Smooth muscle cell (in vitro differentiated cells): ENCODE measurements at regions not wholly inside any gene's neighbourhood (a gene's known extent, or its start where the extent isn't known, plus 50 kb on each side); places are given as distances from the start of the nearest gene placed in this dataset.
"Not testable (repeated sequence)": the region's sequence is repeated elsewhere in the genome, so short reads cannot be mapped to it uniquely, and the experiment has no call there.

ENCODE experiments used
- DNase-seq: peaks from one replicate; lab custom pipeline; 2025; ENCODE audit not compliant: unreplicated experiment; lab: John Stamatoyannopoulos, UW
- H2AFZ ChIP-seq: fragments of 200-600 bp; sonication (generic); 2 replicates; pipeline ENCODE4 v1.6.0; 2016; ENCODE audit warnings: antibody characterized with exemption, low read depth, mild to moderate bottlenecking
- H3F3A ChIP-seq: fragments of 200-600 bp; sonication (generic); 2 replicates; pipeline ENCODE4 v1.6.0; 2017; ENCODE audit warnings: antibody characterized with exemption, low read depth
- H3K27ac ChIP-seq: fragments of 200-600 bp; sonication (generic); 2 replicates; pipeline ENCODE4 v1.5.1; 2016; ENCODE audit warnings: low read depth, mild to moderate bottlenecking
- H3K27me3 ChIP-seq: fragments of 200-600 bp; sonication (generic); 2 replicates; pipeline ENCODE4 v1.6.1; 2016; ENCODE audit warnings: low read depth, mild to moderate bottlenecking
- H3K36me3 ChIP-seq: fragments of 200-600 bp; sonication (generic); 2 replicates; pipeline ENCODE4 v1.5.1; 2016; ENCODE audit warnings: low read depth
- H3K4me1 ChIP-seq: fragments of 200-600 bp; sonication (generic); 2 replicates; pipeline ENCODE4 v1.5.1; 2016; ENCODE audit warnings: low read depth
- H3K4me2 ChIP-seq: fragments of 200-600 bp; sonication (generic); 2 replicates; pipeline ENCODE4 v1.6.0; 2016; ENCODE audit warnings: mild to moderate bottlenecking
- H3K4me3 ChIP-seq: fragments of 200-600 bp; sonication (generic); 2 replicates; pipeline ENCODE4 v1.5.1; 2016; ENCODE audit warnings: mild to moderate bottlenecking
- H3K79me2 ChIP-seq: fragments of 200-600 bp; sonication (generic); 2 replicates; pipeline ENCODE4 v1.6.0; 2016; ENCODE audit warnings: low read depth, mild to moderate bottlenecking
- H3K9ac ChIP-seq: fragments of 200-600 bp; sonication (generic); 2 replicates; pipeline ENCODE4 v1.6.0; 2016; ENCODE audit warnings: low read depth
- H3K9me3 ChIP-seq: fragments of 200-600 bp; sonication (generic); replicated peaks from 2 replicates; pipeline ENCODE4 v1.5.1; 2016; ENCODE audit warnings: low read depth
- H4K20me1 ChIP-seq: fragments of 200-600 bp; sonication (generic); 2 replicates; pipeline ENCODE4 v1.6.0; 2016; ENCODE audit warnings: low read depth
- WGBS: methylation state at CpG from one replicate; pipeline ENCODE4 v1.1.7; 2016; ENCODE audit warnings: low lambda C conversion rate; 5-methylcytosine and 5-hydroxymethylcytosine counted together
- TF ChIP-seq, protein P1 (sequence below): fragments of 200-600 bp; sonication (generic); IDR thresholded peaks from 2 replicates; pipeline ENCODE4 v1.5.1; 2017; ENCODE audit warnings: borderline replicate concordance, mild to moderate bottlenecking, antibody characterized with exemption; ENCODE audit not compliant: insufficient read depth, poor library complexity, severe bottlenecking

DNA sequence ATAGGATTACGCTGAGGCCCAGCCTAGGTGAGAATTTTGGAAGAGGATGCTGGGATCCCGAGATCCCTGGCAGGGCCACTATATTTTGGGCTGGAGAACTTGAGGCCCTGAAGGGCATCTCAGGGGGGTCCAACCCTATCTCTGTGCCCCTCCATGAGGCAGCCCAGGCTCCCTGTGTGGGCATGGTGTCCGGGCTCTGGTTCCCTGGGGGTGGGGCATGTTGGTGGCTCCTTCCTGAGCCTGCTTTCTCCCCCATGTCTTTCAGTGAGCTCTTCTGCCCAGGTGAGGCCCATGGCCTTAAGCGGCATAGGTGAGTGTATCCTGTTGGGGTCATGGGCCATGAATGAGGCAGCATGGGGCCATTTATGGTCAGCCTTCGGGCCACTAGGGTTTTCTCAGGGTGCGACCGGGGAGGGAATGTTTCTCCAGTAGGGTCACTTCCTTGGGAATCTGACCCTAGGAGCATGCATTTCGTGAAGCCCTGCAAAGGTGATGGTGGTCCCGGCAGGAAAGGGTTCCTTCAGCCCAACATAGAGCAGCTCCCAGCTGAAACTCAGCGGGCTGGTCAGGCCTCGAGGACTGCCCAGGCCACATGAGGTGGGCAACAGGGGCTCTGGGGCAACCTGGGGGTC is 191.3 kb downstream of the UBE3A start:
- H3K4me2 ChIP-seq = no peak overlapping the region
- H3F3A ChIP-seq = no peaks in the 10 kb centered on the region
- H3K27ac ChIP-seq = no peak overlapping the region
- 84% methylated on average over 11 of the region's 11 CpGs for WGBS
- no peak overlapping the region for H3K4me3 ChIP-seq
- no peaks in the 10 kb centered on the region for H4K20me1 ChIP-seq
- no peak for DNase-seq
- H2AFZ ChIP-seq = no peak overlapping the region
- no peaks in the 10 kb centered on the region for H3K27me3 ChIP-seq
- no peaks in the 10 kb centered on the region for H3K79me2 ChIP-seq
- TF ChIP-seq, protein P1, sequence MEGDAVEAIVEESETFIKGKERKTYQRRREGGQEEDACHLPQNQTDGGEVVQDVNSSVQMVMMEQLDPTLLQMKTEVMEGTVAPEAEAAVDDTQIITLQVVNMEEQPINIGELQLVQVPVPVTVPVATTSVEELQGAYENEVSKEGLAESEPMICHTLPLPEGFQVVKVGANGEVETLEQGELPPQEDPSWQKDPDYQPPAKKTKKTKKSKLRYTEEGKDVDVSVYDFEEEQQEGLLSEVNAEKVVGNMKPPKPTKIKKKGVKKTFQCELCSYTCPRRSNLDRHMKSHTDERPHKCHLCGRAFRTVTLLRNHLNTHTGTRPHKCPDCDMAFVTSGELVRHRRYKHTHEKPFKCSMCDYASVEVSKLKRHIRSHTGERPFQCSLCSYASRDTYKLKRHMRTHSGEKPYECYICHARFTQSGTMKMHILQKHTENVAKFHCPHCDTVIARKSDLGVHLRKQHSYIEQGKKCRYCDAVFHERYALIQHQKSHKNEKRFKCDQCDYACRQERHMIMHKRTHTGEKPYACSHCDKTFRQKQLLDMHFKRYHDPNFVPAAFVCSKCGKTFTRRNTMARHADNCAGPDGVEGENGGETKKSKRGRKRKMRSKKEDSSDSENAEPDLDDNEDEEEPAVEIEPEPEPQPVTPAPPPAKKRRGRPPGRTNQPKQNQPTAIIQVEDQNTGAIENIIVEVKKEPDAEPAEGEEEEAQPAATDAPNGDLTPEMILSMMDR = no peak
- H3K4me1 ChIP-seq = no peaks in the 10 kb centered on the region
- no peaks in the 10 kb centered on the region for H3K36me3 ChIP-seq
- H3K9me3 ChIP-seq = no peaks in the 10 kb centered on the region
- H3K9ac ChIP-seq = no peak overlapping the region

DNA sequence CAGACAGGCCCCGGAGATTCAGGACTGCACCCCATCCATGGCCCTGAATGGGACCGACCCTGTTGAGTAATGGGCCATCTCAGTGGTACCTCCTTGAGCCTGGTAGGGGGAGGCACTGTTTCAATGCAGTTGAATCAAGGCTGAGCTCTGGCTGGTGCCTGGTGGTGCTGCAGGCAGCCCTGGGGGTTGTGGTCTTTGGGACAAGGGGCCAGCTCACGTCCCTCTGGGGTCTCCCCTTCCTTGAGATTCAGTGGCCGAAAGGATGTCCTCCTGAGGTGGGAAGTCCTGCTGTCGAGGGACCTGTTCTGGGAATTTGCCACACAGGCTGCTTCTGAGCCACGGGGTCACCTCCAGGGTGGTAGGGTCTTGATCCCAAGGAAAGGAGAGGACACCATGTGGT is 190.7 kb downstream of the UBE3A start:
- H3K27ac ChIP-seq, H3K36me3 ChIP-seq, H3K4me2 ChIP-seq, H3K27me3 ChIP-seq, H3K9me3 ChIP-seq, H4K20me1 ChIP-seq, H3K4me3 ChIP-seq, H3K79me2 ChIP-seq, H3F3A ChIP-seq, H3K9ac ChIP-seq, H3K4me1 ChIP-seq, H2AFZ ChIP-seq, DNase-seq: not testable (repeated sequence)
- 81% methylated on average over 6 of the region's 6 CpGs for WGBS

DNA sequence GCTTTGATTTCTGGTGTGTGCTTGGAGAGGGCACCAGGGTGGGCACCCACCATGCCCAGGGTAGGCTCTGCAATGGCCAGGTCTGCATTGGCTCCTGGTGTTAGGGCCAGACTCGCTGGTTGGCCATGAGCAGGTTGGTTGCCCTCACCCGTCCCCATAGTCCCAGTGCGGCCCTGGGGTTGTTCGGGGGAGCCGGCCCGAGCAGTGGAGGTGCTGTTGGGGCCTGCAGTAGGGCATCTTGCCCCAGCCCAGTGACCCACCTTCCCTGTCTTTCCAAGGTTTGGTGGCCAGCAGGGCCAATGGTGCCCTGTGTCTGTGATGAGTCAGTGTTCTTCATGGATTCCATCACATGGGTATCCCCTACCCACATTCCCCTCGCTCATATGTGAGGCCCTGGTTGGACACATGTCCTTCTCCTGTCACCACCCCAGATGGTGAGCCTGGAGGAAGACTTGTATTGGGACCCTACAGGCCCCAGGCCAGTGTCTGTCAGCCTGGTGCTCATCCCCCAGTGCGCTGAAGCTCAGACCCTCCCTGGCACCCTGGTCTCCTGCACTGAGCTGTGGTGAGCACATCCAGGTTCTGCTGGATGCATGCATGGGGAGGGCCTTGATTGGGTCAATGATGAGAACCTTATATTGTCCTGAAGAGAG is 190.1 kb downstream of the UBE3A start:
- no peak overlapping the region for H3K27ac ChIP-seq
- no peak overlapping the region for H3K4me2 ChIP-seq
- WGBS = 87% methylated on average over 8 of the region's 8 CpGs
- no peaks in the 10 kb centered on the region for H3K36me3 ChIP-seq
- no peak overlapping the region for H2AFZ ChIP-seq
- no peaks in the 10 kb centered on the region for H3K9me3 ChIP-seq
- no peak overlapping the region for H3K4me3 ChIP-seq
- H3K27me3 ChIP-seq = no peaks in the 10 kb centered on the region
- H3K4me1 ChIP-seq = no peaks in the 10 kb centered on the region
- H3K79me2 ChIP-seq = no peaks in the 10 kb centered on the region
- TF ChIP-seq, protein P1 = no peak
- no peaks in the 10 kb centered on the region for H4K20me1 ChIP-seq
- no peaks in the 10 kb centered on the region for H3F3A ChIP-seq
- no peak for DNase-seq
- no peak overlapping the region for H3K9ac ChIP-seq

DNA sequence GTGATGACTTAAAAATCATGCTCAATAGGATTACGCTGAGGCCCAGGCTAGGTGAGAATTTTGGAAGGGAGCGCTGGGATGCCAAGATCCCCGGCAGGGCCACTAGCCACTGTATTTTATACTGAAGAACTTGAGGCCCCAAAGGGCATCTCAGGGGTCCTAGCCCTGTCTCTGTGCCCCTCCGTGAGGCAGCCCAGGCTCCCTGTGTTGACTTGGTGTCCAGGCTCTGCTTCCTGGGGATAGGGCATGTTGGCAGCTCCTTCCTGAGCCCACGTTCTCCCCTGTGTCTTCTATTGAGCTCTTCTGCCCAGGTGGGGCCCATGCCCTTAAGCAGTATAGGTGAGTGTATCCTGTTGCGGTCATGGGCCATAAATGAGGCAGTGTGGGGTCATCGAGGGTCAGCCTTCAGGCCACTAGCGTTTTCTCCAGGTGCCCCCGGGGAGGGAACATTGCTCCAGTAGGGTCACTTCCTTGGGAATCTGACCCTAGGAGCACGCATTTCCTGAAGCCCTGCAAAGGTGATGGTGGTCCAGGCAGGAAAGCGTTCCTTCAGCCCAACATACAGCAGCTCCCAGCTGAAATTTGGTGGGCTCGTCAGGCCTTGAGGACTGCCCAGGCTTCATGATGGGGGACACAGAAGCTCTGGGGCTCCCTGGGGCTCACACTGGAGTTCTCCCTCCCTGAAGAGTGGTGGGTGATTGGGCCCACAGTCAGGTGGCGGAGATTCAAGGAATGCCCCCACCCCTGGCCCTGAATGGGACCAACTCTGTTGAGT is 189.4 kb downstream of the UBE3A start:
- 82% methylated on average over 13 of the region's 13 CpGs for WGBS

More for the DNA sequence above, 189.4 kb downstream of the UBE3A start:
- Histone ChIP-seq H3F3A (no peaks in the 10 kb centered on the region), H4K20me1 (no peaks in the 10 kb centered on the region), H3K4me1 (no peaks in the 10 kb centered on the region), H3K4me3 (no peak overlapping the region), H3K4me2 (no peak overlapping the region), H3K9me3 (no peaks in the 10 kb centered on the region), H3K27ac (no peak overlapping the region), H3K9ac (no peak overlapping the region), H3K36me3 (no peaks in the 10 kb centered on the region), H2AFZ (no peak overlapping the region), H3K27me3 (no peaks in the 10 kb centered on the region), H3K79me2 (no peaks in the 10 kb centered on the region)
- no peak for DNase-seq
- TF ChIP-seq, protein P1 = no peak
